Activated CD8-positive, alpha-beta memory T cell treated with anti-CD3 and anti-CD28 coated beads for 36 hours (primary cell): ENCODE measurements at regions not wholly inside any gene's neighbourhood (a gene's known extent, or its start where the extent isn't known, plus 50 kb on each side); places are given as distances from the start of the nearest gene placed in this dataset.

Experiments
- CTCF ChIA-PET: fragments of 350-600 bp; sonication (Branson Sonifier 250); formaldehyde crosslinking; loops from one replicate; lab custom pipeline; 2021; ENCODE audit warnings: antibody characterized with exemption; lab: Charles Lee
- POLR2A ChIA-PET: fragments of 350-600 bp; sonication (Branson Sonifier 250); formaldehyde crosslinking; loops from one replicate; lab custom pipeline; 2021; ENCODE audit warnings: antibody characterized with exemption; lab: Charles Lee

DNA sequence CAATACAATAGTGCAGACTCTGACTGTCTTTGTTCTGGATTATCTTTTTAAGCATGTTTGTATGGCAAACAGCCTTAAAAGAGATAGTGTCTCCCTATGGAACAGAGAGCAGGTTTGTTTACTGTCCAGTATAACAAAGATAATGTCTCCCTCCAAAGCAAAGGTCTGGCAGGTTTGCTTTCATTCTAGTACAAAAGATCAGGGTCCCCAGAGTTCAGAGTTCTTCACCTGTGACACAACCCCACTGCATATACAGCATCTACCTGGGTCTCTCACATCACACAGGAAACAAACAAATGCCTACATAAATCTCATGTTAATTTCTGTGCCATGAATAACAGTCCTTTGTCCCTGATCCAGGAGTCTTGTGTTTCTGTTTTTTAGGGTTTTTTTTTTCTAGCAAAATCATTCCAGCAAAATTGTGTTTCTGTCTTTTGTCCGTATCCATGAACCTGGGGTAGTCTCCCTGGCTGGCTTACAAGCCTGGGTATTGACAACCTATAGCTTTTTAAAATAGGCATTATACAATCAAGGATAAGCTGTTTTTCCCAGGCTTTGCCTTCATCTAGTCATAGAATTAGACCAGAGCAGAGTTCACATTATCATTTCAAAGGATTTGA, 89.4 kb upstream of the PTBP2 start:
- POLR2A ChIA-PET, result no interaction called here
- CTCF ChIA-PET, result interaction anchor here (0.6 to 0.7 kb wide), 2 partner anchors 113 to 499 kb away, joined by 3 to 4 read pairs; no protein-coding TSS in a partner anchor

DNA sequence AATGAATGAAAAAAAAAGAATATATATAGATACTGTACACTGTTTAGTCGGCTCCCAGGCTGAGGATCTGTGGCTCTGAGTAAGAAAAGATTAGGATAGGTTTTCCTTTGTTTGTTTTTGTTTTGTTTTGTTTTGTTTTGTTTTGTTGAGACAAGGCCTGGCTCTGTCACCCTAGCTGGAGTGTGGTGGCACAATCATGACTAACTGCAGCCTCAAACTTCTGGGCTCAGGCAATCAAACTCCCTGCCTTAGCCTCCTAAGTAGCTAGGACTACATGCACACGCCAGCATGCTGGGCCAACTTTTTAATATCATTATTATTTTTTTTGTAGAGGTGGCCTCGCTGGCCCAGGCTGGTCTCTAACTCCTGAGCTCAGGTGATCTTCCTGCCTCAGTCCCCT, 87.9 kb upstream of the PTBP2 start:
- ChIA-PET CTCF (no interaction called here), POLR2A (no interaction called here)

DNA sequence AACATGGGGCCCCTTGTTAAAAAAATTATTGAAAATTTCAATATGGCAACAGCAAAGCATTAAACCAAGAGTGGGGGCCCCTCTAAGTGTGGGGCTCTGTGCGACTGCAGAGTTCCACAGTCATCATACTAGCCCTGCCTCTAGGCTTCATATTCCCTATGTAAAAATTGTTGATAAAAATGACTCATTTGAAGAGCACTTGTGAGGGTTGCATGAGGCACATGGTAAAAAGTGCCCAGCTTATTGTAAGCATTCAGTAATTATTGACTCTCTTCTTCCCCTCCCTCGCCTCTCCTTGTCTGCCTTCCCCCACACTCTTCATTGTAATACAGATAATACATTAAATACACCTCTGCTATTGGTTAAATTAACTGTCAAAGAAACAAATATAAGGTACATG, 86.7 kb upstream of the PTBP2 start:
- CTCF ChIA-PET, result no interaction called here
- POLR2A ChIA-PET, result no interaction called here

DNA sequence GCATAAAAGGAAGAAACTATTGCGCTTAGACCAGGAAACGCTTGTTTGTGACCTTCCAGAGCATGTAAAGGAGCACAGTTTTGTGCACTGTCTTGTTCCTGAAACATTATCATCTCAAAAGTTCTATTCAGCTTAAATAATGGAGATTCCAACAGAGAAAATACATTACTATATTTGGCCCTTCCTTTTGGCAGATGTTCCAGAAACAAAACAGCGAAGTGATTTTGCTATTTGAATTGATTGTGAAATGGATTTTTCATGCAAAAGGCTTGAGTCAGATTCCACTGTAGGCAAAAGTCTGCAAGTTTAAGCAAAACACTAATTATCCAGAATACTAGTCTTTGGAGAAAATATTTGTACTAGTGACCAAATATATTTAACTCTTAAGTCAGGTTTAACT, 80.3 kb upstream of the PTBP2 start:
- CTCF ChIA-PET, result no interaction called here
- POLR2A ChIA-PET, result no interaction called here

DNA sequence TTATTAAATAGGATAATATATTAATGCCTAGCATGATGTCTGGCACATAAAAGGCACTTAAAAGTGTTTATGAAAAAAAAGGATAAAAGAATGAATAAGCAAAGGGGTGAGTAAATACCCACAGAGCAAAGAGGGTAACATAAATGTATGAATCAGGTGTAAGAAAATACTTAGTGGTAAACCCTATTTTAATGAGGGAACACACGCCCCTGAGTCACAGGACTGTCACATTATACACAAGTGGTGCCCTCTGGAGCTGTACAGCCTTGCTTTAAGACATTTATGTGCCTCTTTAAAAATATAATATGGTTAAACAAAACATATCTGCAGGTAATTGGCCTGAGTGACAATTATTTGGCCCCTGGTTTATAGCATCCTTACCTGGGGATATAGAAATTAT, 78.1 kb upstream of the PTBP2 start:
- ChIA-PET POLR2A (no interaction called here), CTCF (interaction anchor here (0.5 kb wide), 1 partner anchor 54 kb away, joined by 3 read pairs; no protein-coding TSS in a partner anchor)

DNA sequence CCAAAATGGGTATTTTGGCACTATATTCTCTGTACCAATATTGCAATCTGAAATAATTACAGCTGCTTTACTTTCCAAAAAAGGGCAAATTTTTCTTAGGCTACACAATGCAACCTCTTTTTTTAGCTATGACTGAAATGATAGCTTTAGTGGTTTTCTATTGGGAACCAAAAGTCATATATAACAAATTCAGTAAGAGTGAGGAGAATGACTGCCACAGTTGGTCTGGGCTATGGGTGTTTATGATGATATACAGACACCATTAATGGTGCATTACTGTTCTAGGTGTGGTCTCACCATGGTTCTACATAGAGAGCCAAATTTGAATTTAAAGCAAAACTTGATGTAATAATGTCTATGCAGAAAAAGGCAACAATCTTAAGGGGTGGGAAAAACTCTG, 72.3 kb upstream of the PTBP2 start:
- POLR2A ChIA-PET, result no interaction called here
- CTCF ChIA-PET, result no interaction called here

DNA sequence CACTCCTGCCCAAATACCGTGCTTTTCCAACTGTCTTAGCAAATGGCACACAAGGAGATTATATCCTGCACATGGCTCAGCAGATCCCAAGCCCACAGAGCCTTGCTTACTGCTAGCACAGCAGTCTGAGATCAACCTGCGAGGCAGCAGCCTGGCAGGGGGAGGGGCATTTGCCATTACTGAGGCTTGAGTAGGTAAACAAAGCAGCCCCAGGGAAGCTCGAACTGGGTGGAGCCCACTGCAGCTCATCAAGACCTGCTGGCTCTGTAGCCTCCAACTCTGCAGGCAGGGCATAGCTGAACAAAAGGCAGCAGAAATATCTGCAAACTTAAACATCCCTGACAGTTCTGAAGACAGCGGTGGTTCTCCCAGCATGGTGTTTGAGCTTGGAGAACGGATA, 70.1 kb upstream of the PTBP2 start:
- ChIA-PET POLR2A (no interaction called here), CTCF (no interaction called here)

DNA sequence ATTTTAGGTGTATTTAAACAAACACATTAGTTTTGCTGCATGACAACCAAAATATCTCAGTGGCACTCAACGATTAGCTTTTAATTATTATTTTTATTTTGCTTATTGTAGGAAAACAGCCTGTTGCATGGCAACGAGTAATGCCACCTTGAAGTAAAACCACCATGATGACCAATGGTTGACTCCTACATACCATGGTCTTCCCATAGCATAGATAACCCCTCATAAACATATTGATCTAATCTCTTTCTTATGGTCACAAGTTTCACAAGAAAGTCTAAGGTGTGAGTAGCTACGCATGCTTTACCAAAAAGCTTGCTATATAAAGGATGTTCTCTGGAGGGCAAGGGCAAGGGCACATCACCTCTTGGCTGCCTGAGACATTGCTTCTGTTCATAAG, 61.5 kb upstream of the PTBP2 start:
- ChIA-PET CTCF (no interaction called here), POLR2A (no interaction called here)

DNA sequence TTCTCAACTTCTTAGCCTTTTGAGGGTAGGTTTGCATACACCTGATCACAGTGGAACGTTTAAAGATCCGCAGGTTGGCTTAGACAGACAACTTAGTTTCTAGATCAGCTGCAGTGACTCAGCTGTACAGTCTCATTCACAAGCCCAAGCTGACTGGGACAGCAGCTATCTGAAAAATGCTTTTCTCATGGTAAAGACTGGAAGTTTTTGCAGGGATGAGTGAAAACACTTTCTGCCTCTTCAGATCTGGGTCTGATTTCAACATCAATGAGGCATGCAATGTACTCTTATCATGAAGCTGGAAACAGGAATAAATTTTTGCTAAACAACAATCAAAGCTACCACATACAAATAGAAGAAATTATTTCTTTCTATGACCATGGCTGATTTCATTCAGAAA, 61.1 kb upstream of the PTBP2 start:
- ChIA-PET POLR2A (no interaction called here), CTCF (no interaction called here)
